ENCODE measurements at regions not wholly inside any gene's neighbourhood (a gene's known extent, or its start where the extent isn't known, plus 50 kb on each side); places are given as distances from the start of the nearest gene placed in this dataset.

DNA sequence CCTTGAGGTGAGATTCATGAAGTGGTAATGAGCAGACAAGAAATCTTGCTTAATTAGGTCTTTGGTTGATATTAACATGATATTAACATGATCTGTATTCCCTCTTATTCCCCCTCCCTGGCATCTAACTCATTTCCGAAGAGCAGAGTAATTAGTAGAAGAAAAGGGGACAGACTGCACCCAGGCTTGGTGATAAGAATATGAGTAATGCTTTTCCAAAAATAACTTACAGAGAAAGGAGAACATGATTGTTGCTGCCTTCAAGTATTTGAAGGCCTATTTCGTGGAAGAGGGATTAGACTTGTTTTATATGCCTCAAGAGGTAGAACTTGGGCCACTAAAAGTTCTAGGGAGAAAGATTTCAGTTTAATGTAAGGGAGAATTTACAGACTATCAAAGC is 130.6 kb upstream of the ATP5MC3 start:
- TF ChIP-seq, protein P1, sequence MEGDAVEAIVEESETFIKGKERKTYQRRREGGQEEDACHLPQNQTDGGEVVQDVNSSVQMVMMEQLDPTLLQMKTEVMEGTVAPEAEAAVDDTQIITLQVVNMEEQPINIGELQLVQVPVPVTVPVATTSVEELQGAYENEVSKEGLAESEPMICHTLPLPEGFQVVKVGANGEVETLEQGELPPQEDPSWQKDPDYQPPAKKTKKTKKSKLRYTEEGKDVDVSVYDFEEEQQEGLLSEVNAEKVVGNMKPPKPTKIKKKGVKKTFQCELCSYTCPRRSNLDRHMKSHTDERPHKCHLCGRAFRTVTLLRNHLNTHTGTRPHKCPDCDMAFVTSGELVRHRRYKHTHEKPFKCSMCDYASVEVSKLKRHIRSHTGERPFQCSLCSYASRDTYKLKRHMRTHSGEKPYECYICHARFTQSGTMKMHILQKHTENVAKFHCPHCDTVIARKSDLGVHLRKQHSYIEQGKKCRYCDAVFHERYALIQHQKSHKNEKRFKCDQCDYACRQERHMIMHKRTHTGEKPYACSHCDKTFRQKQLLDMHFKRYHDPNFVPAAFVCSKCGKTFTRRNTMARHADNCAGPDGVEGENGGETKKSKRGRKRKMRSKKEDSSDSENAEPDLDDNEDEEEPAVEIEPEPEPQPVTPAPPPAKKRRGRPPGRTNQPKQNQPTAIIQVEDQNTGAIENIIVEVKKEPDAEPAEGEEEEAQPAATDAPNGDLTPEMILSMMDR (IDR thresholded peaks at IDR 0.05; ENCODE audit: insufficient read depth, low read depth, low read length): no peak
- TF ChIP-seq EZH2 (IDR thresholded peaks at IDR 0.05; ENCODE audit: insufficient read depth, low read length): no peak
